ENCODE measurements at regions not wholly inside any gene's neighbourhood (a gene's known extent, or its start where the extent isn't known, plus 50 kb on each side); places are given as distances from the start of the nearest gene placed in this dataset.

DNA sequence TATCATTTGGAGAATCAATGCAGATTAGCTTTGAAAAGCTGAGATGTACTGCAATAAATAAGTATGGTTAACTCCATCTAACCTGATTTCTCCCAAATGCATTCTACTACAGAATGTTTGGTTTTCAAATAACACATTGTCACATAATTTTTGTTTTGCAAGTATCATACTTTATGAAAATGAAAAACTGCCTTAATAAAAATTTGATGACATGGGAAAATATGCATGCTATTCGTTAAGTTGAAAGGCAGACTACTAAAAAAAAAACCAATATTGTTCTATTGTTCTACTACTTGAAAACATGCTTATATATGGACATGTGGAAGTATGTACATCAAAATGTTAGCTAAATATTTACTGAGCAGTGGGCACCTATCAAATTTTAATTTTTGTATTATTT, 668.9 kb downstream of the HTR1A start:
- Histone ChIP-seq H2BK120ac (ENCODE audit: low read depth, low read length, poor library complexity, severe bottlenecking) (no peak overlapping the region), H3K4ac (ENCODE audit: low read depth, low read length) (no peak overlapping the region), H4K5ac (ENCODE audit: insufficient read length, low read depth, low read length) (no peak overlapping the region), H2BK5ac (ENCODE audit: insufficient read length, low read length) (no peak overlapping the region), H3K56ac (ENCODE audit: insufficient read length, low read depth, low read length) (no peak overlapping the region), H4K20me1 (ENCODE audit: control insufficient read depth, insufficient read depth, insufficient read length) (no peaks in the 10 kb centered on the region), H2BK15ac (ENCODE audit: low read depth, low read length) (no peak overlapping the region), H2AK5ac (ENCODE audit: insufficient read length, low read length) (no peak overlapping the region), H2BK12ac (ENCODE audit: insufficient read length, low read depth, low read length) (no peak overlapping the region), H3K27me3 (ENCODE audit: insufficient read depth, low read length) (no peaks in the 10 kb centered on the region), H3K79me1 (ENCODE audit: insufficient read depth, low read depth, low read length, poor library complexity, severe bottlenecking) (no peaks in the 10 kb centered on the region), H3K14ac (ENCODE audit: insufficient read depth, low read length) (no peak overlapping the region), H4K8ac (replicated peaks; ENCODE audit: insufficient read length, low read depth, low read length) (no peak overlapping the region), H4K91ac (ENCODE audit: insufficient read length, low read depth, low read length) (no peak overlapping the region), H3K9me3 (ENCODE audit: control insufficient read depth, low read depth, low read length) (no peaks in the 10 kb centered on the region), H3K18ac (ENCODE audit: insufficient read length, low read depth, low read length) (no peak overlapping the region), H2BK20ac (ENCODE audit: low read depth, low read length, poor library complexity, severe bottlenecking) (no peak overlapping the region), H3T11ph (ENCODE audit: low read length) (no peak overlapping the region), H3K9ac (ENCODE audit: extremely low read depth, insufficient read length, low read length) (no peak overlapping the region), H3K79me2 (ENCODE audit: insufficient read depth, low read length) (no peaks in the 10 kb centered on the region), H3K23me2 (ENCODE audit: insufficient read length, low read depth, low read length, poor library complexity, severe bottlenecking) (no peaks in the 10 kb centered on the region), H3K4me1 (ENCODE audit: insufficient read depth, low read length) (no peaks in the 10 kb centered on the region), H3K4me2 (ENCODE audit: insufficient read depth, insufficient read length, low read length) (no peak overlapping the region), H3K23ac (ENCODE audit: insufficient read length, low read depth, low read length) (no peak overlapping the region), H2AFZ (ENCODE audit: low read length) (no peak overlapping the region), H3K27ac (ENCODE audit: insufficient read length, low read depth, low read length) (no peak overlapping the region)
- H3K9me3 Mint-ChIP-seq: no peaks in the 10 kb centered on the region
- DNase-seq: no peak
- no peak overlapping the region for H3K4me3 Mint-ChIP-seq
- TF ChIP-seq CTCF (conservative IDR thresholded peaks at IDR 0.05): no peak
- H3K36me3 Mint-ChIP-seq (ENCODE audit: insufficient read depth in 1 of 3, low read depth in 3 of 3): no peaks in the 10 kb centered on the region
- WGBS (ENCODE audit: extremely low coverage, insufficient read length, low lambda C conversion rate): no CpG with 5 or more reads among the region's 1 CpG
- no peaks in the 10 kb centered on the region for H3K4me1 Mint-ChIP-seq
- H3K27me3 Mint-ChIP-seq (ENCODE audit: low read depth): no peaks in the 10 kb centered on the region
- no peak overlapping the region for H3K27ac Mint-ChIP-seq

Measured in H9 (cell line).